ENCODE measurements at regions not wholly inside any gene's neighbourhood (a gene's known extent, or its start where the extent isn't known, plus 50 kb on each side); places are given as distances from the start of the nearest gene placed in this dataset.

DNA sequence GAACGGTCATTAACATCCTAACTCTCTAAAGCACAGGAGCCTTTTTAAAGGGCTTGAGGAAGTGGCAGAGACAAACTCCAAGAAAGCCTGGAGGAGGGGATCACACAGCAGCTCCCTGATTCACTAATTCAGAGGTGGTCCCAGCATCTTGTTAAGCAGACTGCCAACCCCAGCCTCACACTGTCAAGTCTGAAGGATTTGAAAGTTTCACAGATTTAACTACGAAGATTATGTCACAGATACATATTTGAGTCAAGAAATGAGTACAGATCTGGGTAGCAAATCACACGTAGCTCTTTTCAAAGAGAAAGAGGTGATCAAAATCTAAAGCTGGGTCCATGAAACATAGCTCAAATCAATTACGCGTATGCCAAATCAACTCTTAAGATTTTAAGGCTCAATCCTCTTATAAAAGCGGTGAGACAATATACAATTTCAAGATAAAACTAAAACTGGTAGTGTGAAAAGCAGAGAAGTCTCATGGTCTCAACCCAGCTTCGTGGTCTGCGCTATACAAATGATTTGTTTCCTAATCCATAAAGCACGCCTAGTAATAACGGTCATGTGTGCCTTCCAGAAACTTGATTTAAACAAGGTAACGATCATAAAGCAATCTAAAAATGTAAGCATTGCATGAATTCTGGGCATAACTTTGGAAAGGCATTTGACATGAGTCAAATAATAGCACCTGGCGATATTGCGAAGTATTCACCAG lies 229.9 kb upstream of the MKLN1 start:
- TF ChIP-seq, protein P1, sequence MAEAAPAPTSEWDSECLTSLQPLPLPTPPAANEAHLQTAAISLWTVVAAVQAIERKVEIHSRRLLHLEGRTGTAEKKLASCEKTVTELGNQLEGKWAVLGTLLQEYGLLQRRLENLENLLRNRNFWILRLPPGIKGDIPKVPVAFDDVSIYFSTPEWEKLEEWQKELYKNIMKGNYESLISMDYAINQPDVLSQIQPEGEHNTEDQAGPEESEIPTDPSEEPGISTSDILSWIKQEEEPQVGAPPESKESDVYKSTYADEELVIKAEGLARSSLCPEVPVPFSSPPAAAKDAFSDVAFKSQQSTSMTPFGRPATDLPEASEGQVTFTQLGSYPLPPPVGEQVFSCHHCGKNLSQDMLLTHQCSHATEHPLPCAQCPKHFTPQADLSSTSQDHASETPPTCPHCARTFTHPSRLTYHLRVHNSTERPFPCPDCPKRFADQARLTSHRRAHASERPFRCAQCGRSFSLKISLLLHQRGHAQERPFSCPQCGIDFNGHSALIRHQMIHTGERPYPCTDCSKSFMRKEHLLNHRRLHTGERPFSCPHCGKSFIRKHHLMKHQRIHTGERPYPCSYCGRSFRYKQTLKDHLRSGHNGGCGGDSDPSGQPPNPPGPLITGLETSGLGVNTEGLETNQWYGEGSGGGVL (tag by site-specific recombination; IDR thresholded peaks at IDR 0.05): no peak
- TF ChIP-seq ZIC2 (tag by site-specific recombination; IDR thresholded peaks at IDR 0.05) (no peak), ZNF692 (tag by site-specific recombination; IDR thresholded peaks at IDR 0.05) (no peak), SETDB1 (IDR thresholded peaks at IDR 0.05; ENCODE audit: insufficient read length, low read length) (no peak), ZNF561 (tag by site-specific recombination; IDR thresholded peaks at IDR 0.05; ENCODE audit: borderline replicate concordance) (no peak), ZNF140 (tag by site-specific recombination; IDR thresholded peaks at IDR 0.05) (no peak), KLF7 (tag by site-specific recombination; IDR thresholded peaks at IDR 0.05; ENCODE audit: borderline replicate concordance) (no peak)
- ChIA-PET CTCF (interaction anchor here (0.6 to 1.2 kb wide), 2 partner anchors 9 to 30 kb away, joined by 3 read pairs; no protein-coding TSS in a partner anchor), POLR2A (no interaction called here)
- H3K27ac ChIP-seq (ENCODE audit: extremely low read depth, low read depth, low read length): no peak overlapping the region
- no peaks in the 10 kb centered on the region for H3K4me1 ChIP-seq (ENCODE audit: control insufficient read depth, insufficient read depth, low read length)
- H3K4me3 ChIP-seq (ENCODE audit: low read depth, low read length): no peak overlapping the region
- H3K9me3 ChIP-seq (ENCODE audit: control insufficient read depth, insufficient read depth, low read depth, low read length): no peaks in the 10 kb centered on the region
- no peaks in the 10 kb centered on the region for H3K36me3 ChIP-seq (ENCODE audit: control insufficient read depth in 2 of 2, insufficient read depth in 1 of 2, low read length in 2 of 2)

DNA sequence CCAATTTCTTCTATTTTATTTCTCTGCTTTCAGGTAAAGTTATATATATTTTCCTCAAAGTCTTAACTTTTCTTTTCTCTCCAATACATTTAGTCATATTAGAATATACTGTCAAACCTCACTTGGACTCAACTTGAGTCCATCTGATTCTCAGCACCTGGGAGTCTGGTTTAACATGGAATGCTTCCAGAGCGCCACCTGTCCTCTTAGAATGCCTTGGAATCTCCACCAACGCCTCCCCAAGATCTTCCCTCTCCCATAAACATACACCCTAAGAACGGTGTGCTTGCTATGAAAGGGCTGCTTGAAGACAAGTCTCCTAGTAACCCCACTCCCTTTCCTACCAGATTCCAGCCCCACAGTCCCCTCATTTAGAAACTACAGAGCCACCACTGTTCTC lies 229.1 kb upstream of the MKLN1 start:
- no peak overlapping the region for H3K27ac ChIP-seq (ENCODE audit: extremely low read depth, low read depth, low read length)
- H3K36me3 ChIP-seq (ENCODE audit: control insufficient read depth in 2 of 2, insufficient read depth in 1 of 2, low read length in 2 of 2): peaks cover 0 to 1% of the 10 kb centered on the region in 2 experiments; a peak in 1 of 3 replicates
- no peaks in the 10 kb centered on the region for H3K9me3 ChIP-seq (ENCODE audit: control insufficient read depth, insufficient read depth, low read depth, low read length)
- POLR2A ChIA-PET: no interaction called here
- H3K4me1 ChIP-seq (ENCODE audit: control insufficient read depth, insufficient read depth, low read length): no peaks in the 10 kb centered on the region
- TF ChIP-seq ZNF510 (tag by site-specific recombination; IDR thresholded peaks at IDR 0.05; ENCODE audit: insufficient replicate concordance) (no peak), SP2 (tag by site-specific recombination; IDR thresholded peaks at IDR 0.05) (no peak), ZNF521 (tag by site-specific recombination; IDR thresholded peaks at IDR 0.05) (no peak), ZNF560 (tag by site-specific recombination; IDR thresholded peaks at IDR 0.05; ENCODE audit: borderline replicate concordance) (no peak), ZNF629 (tag by site-specific recombination; IDR thresholded peaks at IDR 0.05) (no peak), GLIS1 (tag by site-specific recombination; IDR thresholded peaks at IDR 0.05) (no peak), ZNF555 (tag by site-specific recombination; conservative IDR thresholded peaks at IDR 0.05) (no peak)
- CTCF ChIA-PET: no interaction called here
- H3K4me3 ChIP-seq (ENCODE audit: low read depth, low read length): no peak overlapping the region

- Histone ChIP-seq H3K27ac (ENCODE audit: extremely low read depth, low read depth, low read length) (no peak overlapping the region), H3K4me1 (ENCODE audit: control insufficient read depth, insufficient read depth, low read length) (no peaks in the 10 kb centered on the region), H3K36me3 (ENCODE audit: control insufficient read depth in 2 of 2, insufficient read depth in 1 of 2, low read length in 2 of 2) (peaks cover 0 to 5% of the 10 kb centered on the region in 2 experiments; a peak in 1 of 3 replicates), H3K9me3 (ENCODE audit: control insufficient read depth, insufficient read depth, low read depth, low read length) (no peaks in the 10 kb centered on the region), H3K4me3 (ENCODE audit: low read depth, low read length) (no peak overlapping the region)
- CTCF ChIA-PET: no interaction called here
- no peak for TF ChIP-seq ZBTB6 (tag by site-specific recombination; IDR thresholded peaks at IDR 0.05)
- POLR2A ChIA-PET: no interaction called here
Observed at GRCh38 chr7:131100357-131101054, 227.2 kb upstream of the MKLN1 start.

Measured in HEK293 (cell line).